ENCODE measurements at regions not wholly inside any gene's neighbourhood (a gene's known extent, or its start where the extent isn't known, plus 50 kb on each side); places are given as distances from the start of the nearest gene placed in this dataset.

GRCh38 chr1:175891783-175892309, 148.5 kb upstream of the TNR start:
- Histone ChIP-seq H2BK20ac (ENCODE audit: low read length) (no peak overlapping the region), H3K27ac (ENCODE audit: low read depth, low read length) (no peak overlapping the region), H3K79me2 (ENCODE audit: control insufficient read depth in 1 of 2, insufficient read depth in 2 of 2, low read length in 2 of 2) (no peaks in the 10 kb centered on the region), H4K20me1 (replicated peaks in 1 of 2; ENCODE audit: control insufficient read depth in 1 of 2, insufficient read depth in 2 of 2, low read length in 2 of 2) (no peaks in the 10 kb centered on the region), H3K56ac (replicated peaks; ENCODE audit: insufficient read length, low read depth, low read length) (no peak overlapping the region), H3K23ac (ENCODE audit: insufficient read length) (no peak overlapping the region), H3K18ac (ENCODE audit: extremely low read depth, low read length) (no peak overlapping the region), H4K8ac (ENCODE audit: extremely low read depth, insufficient read depth, low read length) (no peak overlapping the region), H2AK5ac (ENCODE audit: low read depth, low read length) (no peak overlapping the region), H2BK5ac (ENCODE audit: low read depth, low read length) (no peak overlapping the region), H3K4me3 (ENCODE audit: extremely low read depth in 1 of 4, insufficient read depth in 2 of 4, low read depth in 3 of 4, low read length in 4 of 4) (no peak overlapping the region), H2BK120ac (replicated peaks; ENCODE audit: low read depth, low read length) (no peak overlapping the region), H3K79me1 (ENCODE audit: low read depth, low read length) (no peaks in the 10 kb centered on the region), H3K4me2 (ENCODE audit: insufficient read depth in 1 of 2, low read depth in 2 of 2, low read length in 2 of 2) (no peak overlapping the region), H3K36me3 (ENCODE audit: control insufficient read depth in 2 of 4, insufficient read depth in 4 of 4, low read length in 3 of 4) (no peaks in the 10 kb centered on the region), H2BK12ac (ENCODE audit: low read depth, low read length) (no peak overlapping the region), H3K27me3 (replicated peaks in 1 of 4; ENCODE audit: control insufficient read depth in 3 of 4, extremely low read depth in 1 of 4, insufficient read depth in 3 of 4, low read length in 3 of 4) (peaks cover 17 to 69% (median 59%) of the 10 kb centered on the region in 4 experiments), H3K23me2 (ENCODE audit: low read depth, low read length) (no peaks in the 10 kb centered on the region), H4K5ac (ENCODE audit: insufficient read length, low read depth, low read length) (no peak overlapping the region), H3K14ac (ENCODE audit: insufficient read length) (no peak overlapping the region), H3K9me3 (ENCODE audit: insufficient read depth in 2 of 2, low read depth in 1 of 2, low read length in 1 of 2) (no peaks in the 10 kb centered on the region), H2BK15ac (ENCODE audit: low read length) (no peak overlapping the region), H2AFZ (ENCODE audit: low read length) (no peak overlapping the region), H3K4me1 (replicated peaks in 1 of 4; ENCODE audit: control insufficient read depth in 3 of 4, insufficient read depth in 4 of 4, low read length in 3 of 4) (peaks cover 0 to 7% (median 5%) of the 10 kb centered on the region in 4 experiments; a peak in 5 of 7 replicates), H3K4ac (replicated peaks; ENCODE audit: insufficient read length, low read depth, low read length) (no peak overlapping the region), H3K9ac (replicated peaks in 1 of 4; ENCODE audit: extremely low read depth in 1 of 4, low read depth in 3 of 4, low read length in 3 of 4) (no peak overlapping the region), H4K91ac (replicated peaks; ENCODE audit: insufficient read length, low read length) (no peak overlapping the region)
- 89% methylated on average over 10 of the region's 10 CpGs; no CpG with 5 or more reads in 1 of the 2 experiments for WGBS, 2 experiments (ENCODE audit: extremely low coverage in 1 of 2, insufficient coverage in 1 of 2, insufficient read length in 1 of 2, insufficient replicate concordance in 2 of 2, low coverage in 1 of 2, low lambda C conversion rate in 2 of 2, missing lambda C conversion rate in 1 of 2)
- no peak for FAIRE-seq
- CTCF ChIA-PET (ENCODE audit: partially characterized antibody), result interaction anchor here (1.1 to 1.7 kb wide), 6 partner anchors 9 to 574 kb away, joined by 3 to 5 read pairs (median 4); no protein-coding TSS in a partner anchor
- POLR2A ChIA-PET (ENCODE audit: partially characterized antibody), result no interaction called here
- TF ChIP-seq EGR1 (IDR thresholded peaks at IDR 0.05; ENCODE audit: borderline replicate concordance, low read depth, low read length), result no peak
- no peak for TF ChIP-seq RAD21 (IDR thresholded peaks at IDR 0.05 in 1 of 2, conservative IDR thresholded peaks at IDR 0.05 in 1 of 2; ENCODE audit: low read depth in 2 of 2, low read length in 2 of 2)
- TF ChIP-seq MAFK (IDR thresholded peaks at IDR 0.05; ENCODE audit: low read depth, low read length), result no peak
- TF ChIP-seq CBX8 (IDR thresholded peaks at IDR 0.05; ENCODE audit: borderline replicate concordance, low read depth, low read length), result no peak
- no peak for TF ChIP-seq SUZ12 (IDR thresholded peaks at IDR 0.05; ENCODE audit: low read length)
- no peak for TF ChIP-seq ASH2L (IDR thresholded peaks at IDR 0.05; ENCODE audit: low read length)
- no peak for TF ChIP-seq CHD1 (IDR thresholded peaks at IDR 0.05; ENCODE audit: low read depth, low read length)
- DNase-seq (ENCODE audit: low read depth in 1 of 2, low spot score in 2 of 2), result no peak
